ENCODE measurements at regions not wholly inside any gene's neighbourhood (a gene's known extent, or its start where the extent isn't known, plus 50 kb on each side); places are given as distances from the start of the nearest gene placed in this dataset.

GRCh38 chr4:19348746-19349145 is 903.0 kb upstream of the SLIT2 start:
- TF ChIP-seq POLR2A (IDR thresholded peaks at IDR 0.05) = no peak
- TF ChIP-seq, protein P1, sequence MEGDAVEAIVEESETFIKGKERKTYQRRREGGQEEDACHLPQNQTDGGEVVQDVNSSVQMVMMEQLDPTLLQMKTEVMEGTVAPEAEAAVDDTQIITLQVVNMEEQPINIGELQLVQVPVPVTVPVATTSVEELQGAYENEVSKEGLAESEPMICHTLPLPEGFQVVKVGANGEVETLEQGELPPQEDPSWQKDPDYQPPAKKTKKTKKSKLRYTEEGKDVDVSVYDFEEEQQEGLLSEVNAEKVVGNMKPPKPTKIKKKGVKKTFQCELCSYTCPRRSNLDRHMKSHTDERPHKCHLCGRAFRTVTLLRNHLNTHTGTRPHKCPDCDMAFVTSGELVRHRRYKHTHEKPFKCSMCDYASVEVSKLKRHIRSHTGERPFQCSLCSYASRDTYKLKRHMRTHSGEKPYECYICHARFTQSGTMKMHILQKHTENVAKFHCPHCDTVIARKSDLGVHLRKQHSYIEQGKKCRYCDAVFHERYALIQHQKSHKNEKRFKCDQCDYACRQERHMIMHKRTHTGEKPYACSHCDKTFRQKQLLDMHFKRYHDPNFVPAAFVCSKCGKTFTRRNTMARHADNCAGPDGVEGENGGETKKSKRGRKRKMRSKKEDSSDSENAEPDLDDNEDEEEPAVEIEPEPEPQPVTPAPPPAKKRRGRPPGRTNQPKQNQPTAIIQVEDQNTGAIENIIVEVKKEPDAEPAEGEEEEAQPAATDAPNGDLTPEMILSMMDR (IDR thresholded peaks at IDR 0.05) = no peak

Measured in esophagus squamous epithelium (tissue), 4 donors.